Stomach (tissue), 8 donors: ENCODE measurements at regions not wholly inside any gene's neighbourhood (a gene's known extent, or its start where the extent isn't known, plus 50 kb on each side); places are given as distances from the start of the nearest gene placed in this dataset.

Experiments
- DNase-seq, 2 donors: peaks; one replicate each; pipeline versions ENCODE4 v3.0.0 to v3.0.0-alpha.2; 2013 to 2019
- H3K27ac ChIP-seq, 5 donors: fragments of 200-600 bp in 4 of 5; sonication (generic) in 4 of 5; one replicate each; pipeline ENCODE4 v1.5.1; 2013 to 2019; ENCODE audit warnings: mild to moderate bottlenecking in 1 of 5, moderate library complexity in 1 of 5
- H3K27me3 ChIP-seq, 3 donors: fragments of 200-600 bp; sonication (generic); one replicate each; pipeline ENCODE4 v1.5.1; 2017 to 2019; ENCODE audit warnings: mixed run types in 1 of 3
- H3K36me3 ChIP-seq, 4 donors: fragments of 200-600 bp; sonication (generic); 1 replicate in 3 of 4; 2 replicates in 1 of 4; pipeline ENCODE4 v1.5.1; 2016 to 2019
- H3K4me1 ChIP-seq, 4 donors: fragments of 200-600 bp; sonication (generic); one replicate each; pipeline ENCODE4 v1.5.1; 2016 to 2019
- H3K4me3 ChIP-seq, 4 donors: fragments of 200-600 bp; sonication (generic) in 3 of 4; one replicate each; pipeline ENCODE4 v1.5.1; 2016 to 2019; ENCODE audit warnings: mild to moderate bottlenecking in 1 of 4
- H3K9me3 ChIP-seq, 4 donors: fragments of 200-600 bp; sonication (generic); one replicate each; pipeline ENCODE4 v1.5.1; 2016 to 2019
- CTCF ChIP-seq, 7 experiments: fragments of 450-650 bp in 4 of 7; fragments of 200-600 bp in 3 of 7; sonication (generic) in 3 of 7; IDR thresholded peaks; one replicate each; pipeline ENCODE4 v1.5.1; 2016 to 2019; ENCODE audit warnings: antibody characterized with exemption in 7 of 7, control low read depth in 2 of 7, mild to moderate bottlenecking in 1 of 7
- EP300 ChIP-seq: sonication (generic); formaldehyde crosslinking; IDR thresholded peaks from one replicate; pipeline ENCODE4 v1.6.1; 2017; ENCODE audit warnings: antibody characterized with exemption
- POLR2A ChIP-seq, 4 donors: fragments of 450-650 bp; IDR thresholded peaks; one replicate each; pipeline ENCODE4 v1.6.1; 2016; ENCODE audit warnings: antibody characterized with exemption in 4 of 4, control low read depth in 2 of 4, mild to moderate bottlenecking in 1 of 4, moderate library complexity in 1 of 4
- POLR2AphosphoS5 ChIP-seq, 3 donors: sonication (generic); formaldehyde crosslinking; IDR thresholded peaks; one replicate each; pipeline ENCODE4 v1.6.1; 2016; ENCODE audit warnings: antibody characterized with exemption in 3 of 3
- WGBS, 5 donors: extraction: QIAGEN DNeasy Blood & Tissue Kit in 3 of 5; methylation state at CpG; one replicate each; pipeline versions ENCODE4 v1.1.5 to v1.1.7; 2013 to 2018; 5-methylcytosine and 5-hydroxymethylcytosine counted together
- intact Hi-C: fragments of 100-400 bp; cut with DNase I; formaldehyde crosslinking; loops from one replicate; pipeline ENCODE4 v1.15.1; 2023; ENCODE audit warnings: low total_unique reads
- donor health status: healthy with polysubstance abuse.
- donor health status: Bipolar disorder and iron deficiency.
- donor health status: healthy.

- TF ChIP-seq EP300 (no peak), CTCF (IDR thresholded peaks at IDR 0.05) (no peak), POLR2A (IDR thresholded peaks at IDR 0.05) (no peak), POLR2AphosphoS5 (IDR thresholded peaks at IDR 0.05) (no peak)
- Histone ChIP-seq H3K27me3 (no peaks in the 10 kb centered on the region), H3K9me3 (no peaks in the 10 kb centered on the region), H3K36me3 (no peaks in the 10 kb centered on the region), H3K27ac (no peak overlapping the region), H3K4me1 (peaks cover 12 to 15% (median 14%) of the 10 kb centered on the region in 4 donors), H3K4me3 (no peak overlapping the region)
- WGBS, 5 donors = 83 to 88% (median 88%) methylated on average over 2 of the region's 2 CpGs
- DNase-seq = no peak
- intact Hi-C loops = loop anchor here (10.0 kb wide), 1 partner anchor 275 kb away; no protein-coding TSS in a partner anchor
Measured at GRCh38 chr4:153120235-153120634, 84.0 kb upstream of the TRIM2 start.

GRCh38 chr4:153122855-153123254, 81.4 kb upstream of the TRIM2 start:
- intact Hi-C loops = loop anchor here (10.0 kb wide), 1 partner anchor 278 kb away; no protein-coding TSS in a partner anchor
- peak in 1 of 2 donors; percentile 48 for DNase-seq
- peaks cover 4 to 8% (median 6%) of the 10 kb centered on the region in 4 donors for H3K4me1 ChIP-seq
- no peaks in the 10 kb centered on the region for H3K36me3 ChIP-seq
- peak overlapping the region in 1 of 5 donors; percentile 14 for H3K27ac ChIP-seq
- no peaks in the 10 kb centered on the region for H3K9me3 ChIP-seq
- H3K4me3 ChIP-seq = no peak overlapping the region
- TF ChIP-seq POLR2AphosphoS5 (IDR thresholded peaks at IDR 0.05) (no peak), EP300 (no peak), CTCF (IDR thresholded peaks at IDR 0.05) (no peak), POLR2A (IDR thresholded peaks at IDR 0.05) (no peak)
- no peaks in the 10 kb centered on the region for H3K27me3 ChIP-seq
- 79 to 88% (median 86%) methylated on average over 6 of the region's 6 CpGs for WGBS, 5 donors

- 84 to 99% (median 91%) methylated on average over 4 of the region's 4 CpGs for WGBS, 5 donors
- H3K27ac ChIP-seq = no peak overlapping the region
- peaks cover 4 to 8% (median 6%) of the 10 kb centered on the region in 4 donors for H3K4me1 ChIP-seq
- H3K4me3 ChIP-seq = no peak overlapping the region
- no peak for TF ChIP-seq POLR2AphosphoS5 (IDR thresholded peaks at IDR 0.05)
- no peak for TF ChIP-seq POLR2A (IDR thresholded peaks at IDR 0.05)
- TF ChIP-seq EP300 = no peak
- TF ChIP-seq CTCF (IDR thresholded peaks at IDR 0.05) = no peak
- no peaks in the 10 kb centered on the region for H3K9me3 ChIP-seq
- intact Hi-C loops = loop anchor here (5.0 to 10.0 kb wide), 2 partner anchors 44 to 281 kb away; no protein-coding TSS in a partner anchor
- H3K36me3 ChIP-seq = no peaks in the 10 kb centered on the region
- no peaks in the 10 kb centered on the region for H3K27me3 ChIP-seq
- DNase-seq = no peak
Measured at GRCh38 chr4:153126137-153126536, 78.1 kb upstream of the TRIM2 start.

GRCh38 chr4:153127760-153128494, 76.3 kb upstream of the TRIM2 start:
- no peak overlapping the region for H3K27ac ChIP-seq
- no peaks in the 10 kb centered on the region for H3K27me3 ChIP-seq
- intact Hi-C loops = loop anchor here (5.0 to 10.0 kb wide), 2 partner anchors 46 to 283 kb away; no protein-coding TSS in a partner anchor
- no peaks in the 10 kb centered on the region for H3K36me3 ChIP-seq
- no peaks in the 10 kb centered on the region for H3K9me3 ChIP-seq
- no peak for TF ChIP-seq POLR2AphosphoS5 (IDR thresholded peaks at IDR 0.05)
- TF ChIP-seq CTCF (IDR thresholded peaks at IDR 0.05) = peak in 5 of 7 experiments; percentile 41 to 86 (median 80)
- peaks cover 4 to 8% (median 6%) of the 10 kb centered on the region in 4 donors for H3K4me1 ChIP-seq
- peak; percentile 92 to 95 for DNase-seq
- 16 to 20% (median 18%) methylated on average over 18 of the region's 18 CpGs for WGBS, 5 donors
- H3K4me3 ChIP-seq = peak overlapping the region in 2 of 4 donors; percentile 7 to 12
